Left kidney (tissue), 1 donor: ENCODE measurements at regions not wholly inside any gene's neighbourhood (a gene's known extent, or its start where the extent isn't known, plus 50 kb on each side); places are given as distances from the start of the nearest gene placed in this dataset.
"Not testable (repeated sequence)": the region's sequence is repeated elsewhere in the genome, so short reads cannot be mapped to it uniquely, and the experiment has no call there.

Experiments used
- DNase-seq: peaks from one replicate; pipeline ENCODE4 v3.0.0-alpha.2; 2013

DNA sequence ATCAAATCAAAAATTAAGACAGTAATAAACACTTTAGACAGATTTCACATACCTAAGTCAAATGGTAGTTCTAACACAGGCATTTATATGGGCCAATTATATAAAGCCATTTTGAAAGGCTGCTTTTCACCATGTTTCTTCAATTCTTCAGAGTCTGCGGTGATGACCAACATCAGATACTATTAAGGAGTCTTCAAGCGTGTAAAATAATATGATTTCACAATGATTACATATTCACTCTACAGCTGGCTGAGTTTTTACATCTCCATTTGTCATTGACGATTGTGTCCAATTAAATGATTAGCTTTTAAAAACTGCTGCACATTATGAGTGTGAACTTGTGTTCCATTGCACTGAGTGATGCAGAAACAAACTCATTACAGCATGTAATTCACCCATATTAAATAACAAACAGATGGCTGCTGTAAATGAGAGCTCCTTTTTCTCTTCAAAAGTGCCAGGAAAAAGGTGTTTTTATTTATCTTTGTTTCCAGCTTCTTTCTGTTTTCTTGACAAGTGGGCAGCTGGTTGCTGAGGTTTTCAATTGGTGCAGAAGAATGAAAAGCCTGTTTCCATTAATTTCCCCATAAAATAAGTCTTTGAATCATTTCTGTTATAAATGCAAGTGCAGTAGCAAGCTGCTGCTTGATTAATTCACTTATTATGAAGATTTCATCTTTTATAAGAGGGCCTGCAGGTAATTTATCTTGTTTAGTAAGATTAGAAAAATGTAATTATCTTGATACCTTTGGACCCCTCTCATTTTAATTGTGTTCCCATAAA is 676.1 kb upstream of the KLHL1 start:
- DNase-seq, result no peak

DNA sequence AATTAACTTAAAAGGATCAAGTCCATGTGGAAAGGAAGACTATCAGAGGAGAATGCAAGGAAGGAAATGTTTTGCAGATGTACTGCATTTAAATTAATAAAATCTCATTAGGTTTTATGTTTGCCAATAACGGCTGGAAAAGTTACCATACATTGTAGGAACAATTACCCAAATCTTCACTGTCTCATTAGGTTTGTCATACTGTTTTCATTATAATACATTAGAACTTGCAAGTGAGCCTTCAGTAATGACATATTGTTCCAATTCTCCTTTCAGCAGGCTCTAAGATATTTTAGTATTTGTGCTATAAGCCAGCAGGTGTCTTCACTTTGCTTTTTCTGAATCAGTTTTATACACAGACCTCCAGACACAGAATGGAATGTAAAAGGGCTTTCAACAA is 661.6 kb upstream of the KLHL1 start:
- DNase-seq, result no peak

DNA sequence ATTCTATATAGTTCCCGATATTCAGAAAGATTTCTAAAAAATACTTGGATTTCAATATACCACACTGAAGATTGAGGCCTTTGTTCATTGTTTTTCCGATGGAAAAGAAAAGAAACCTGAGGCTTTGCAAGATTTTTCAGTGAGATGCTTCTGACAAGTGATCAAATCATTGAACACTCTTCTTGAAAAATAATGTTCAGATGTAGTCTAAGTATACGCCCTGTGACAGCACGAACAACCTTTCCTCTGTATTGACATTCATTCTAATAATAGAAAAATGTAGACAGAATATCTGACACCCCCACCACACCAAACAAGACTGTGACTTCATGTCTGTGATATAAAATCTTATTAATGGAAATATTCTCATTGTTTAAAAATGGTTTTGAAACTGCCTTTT is 650.7 kb upstream of the KLHL1 start:
- DNase-seq, result no peak

DNA sequence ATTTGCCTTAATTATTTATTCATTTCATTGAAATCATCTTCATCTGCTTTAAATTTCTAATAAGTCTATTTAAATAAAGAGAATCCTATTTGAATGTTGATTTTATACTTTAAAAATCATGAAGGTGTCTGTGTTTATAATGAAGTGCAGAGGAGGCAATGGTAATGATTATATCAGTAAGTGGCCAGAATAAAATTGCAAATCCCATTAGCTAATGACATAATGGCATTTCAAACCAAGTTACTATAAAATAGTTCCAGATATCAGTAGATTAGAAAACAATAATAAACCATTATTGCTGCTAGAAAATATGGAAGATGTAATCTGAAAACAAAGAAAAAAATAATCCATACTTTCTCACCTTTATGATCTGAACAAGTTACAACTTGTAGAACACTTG is 647.8 kb upstream of the KLHL1 start:
- DNase-seq, result no peak

DNA sequence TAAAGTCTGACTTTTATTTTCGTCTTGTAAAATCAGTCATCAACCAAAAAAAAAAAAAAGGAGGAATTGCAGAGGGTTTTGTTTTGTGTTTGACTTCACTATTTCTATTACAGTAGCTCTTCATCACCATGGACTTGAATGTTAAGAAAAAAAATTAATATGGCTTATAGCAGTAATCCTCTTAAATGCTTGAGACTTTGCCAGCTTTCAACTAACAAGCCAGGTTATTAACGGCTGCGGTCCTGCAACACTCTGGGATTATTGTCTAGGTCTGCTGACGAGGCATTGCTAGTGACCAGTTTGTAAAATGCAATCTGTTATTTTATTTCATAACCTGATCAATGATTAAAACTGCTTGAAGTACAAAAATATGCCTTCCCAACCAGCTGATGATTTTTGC is 647.2 kb upstream of the KLHL1 start:
- no peak for DNase-seq

DNA sequence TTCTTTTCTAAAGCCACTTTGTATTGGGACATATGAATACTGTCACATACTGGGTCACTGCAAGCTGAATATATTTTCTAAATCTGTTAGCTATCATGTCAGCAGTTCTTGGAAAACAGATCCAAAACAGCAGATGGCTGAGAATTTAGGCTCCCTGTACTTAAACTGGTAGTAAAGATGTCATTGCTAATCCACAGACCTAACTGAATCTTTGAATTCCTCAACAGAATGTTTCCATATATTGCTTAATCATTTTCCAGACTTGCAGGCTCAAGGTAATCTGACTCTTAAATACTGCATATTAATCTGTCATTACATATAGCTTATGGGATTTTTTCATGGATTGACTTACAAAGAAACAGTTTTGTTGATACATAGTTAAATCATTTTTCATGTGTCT is 639.0 kb upstream of the KLHL1 start:
- DNase-seq, result peak; percentile 15

DNA sequence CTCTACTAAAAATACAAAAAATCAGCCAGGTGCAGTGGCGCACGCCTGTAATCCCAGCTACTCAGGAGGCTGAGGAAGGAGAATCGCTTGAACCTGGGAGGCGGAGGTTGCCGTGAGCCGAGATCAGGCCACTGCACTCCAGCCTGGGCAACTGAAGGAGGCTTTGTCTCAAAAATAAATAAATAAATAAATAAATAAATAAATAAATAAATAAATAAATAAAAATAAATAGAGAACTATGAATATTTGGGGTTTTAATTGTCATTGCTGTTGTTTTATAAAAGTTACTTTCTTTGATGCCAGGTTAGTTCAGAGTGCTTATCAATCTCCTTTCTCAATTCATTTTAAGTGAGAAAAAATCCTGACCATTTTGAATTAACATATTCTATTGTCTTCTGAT is 638.2 kb upstream of the KLHL1 start:
- DNase-seq, result not testable (repeated sequence)

DNA sequence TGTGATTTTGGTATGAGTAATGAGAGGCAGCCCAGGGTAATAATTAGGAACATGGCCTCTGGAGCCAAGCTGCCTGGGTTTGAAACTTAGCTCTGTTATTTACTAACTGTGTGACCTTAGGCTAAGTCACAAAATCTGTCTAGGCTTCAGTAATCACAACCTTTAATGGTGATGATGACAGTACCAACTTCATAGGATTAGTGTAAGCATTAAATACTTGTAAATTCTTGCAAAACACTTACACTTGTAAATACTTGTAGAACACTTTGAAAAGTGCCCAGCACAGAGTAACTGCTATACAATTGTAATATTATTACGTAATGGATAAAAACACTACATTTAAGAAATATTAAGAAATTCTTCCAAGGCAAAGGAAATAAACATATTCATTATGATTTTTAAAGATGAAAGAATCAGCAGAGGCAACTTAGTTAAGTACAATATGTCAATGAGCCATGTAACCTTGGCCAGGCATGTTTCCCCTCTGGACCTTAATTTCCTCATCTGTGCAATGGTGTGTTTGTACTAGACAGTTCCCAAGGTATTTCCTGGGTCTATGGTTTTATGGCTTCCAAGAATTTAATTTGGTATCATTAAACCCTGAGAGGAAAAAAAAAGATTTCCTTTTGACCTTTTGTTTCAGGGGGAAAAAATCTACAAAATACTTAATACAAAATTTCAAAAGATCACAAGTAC is 628.5 kb upstream of the KLHL1 start:
- no peak for DNase-seq

DNA sequence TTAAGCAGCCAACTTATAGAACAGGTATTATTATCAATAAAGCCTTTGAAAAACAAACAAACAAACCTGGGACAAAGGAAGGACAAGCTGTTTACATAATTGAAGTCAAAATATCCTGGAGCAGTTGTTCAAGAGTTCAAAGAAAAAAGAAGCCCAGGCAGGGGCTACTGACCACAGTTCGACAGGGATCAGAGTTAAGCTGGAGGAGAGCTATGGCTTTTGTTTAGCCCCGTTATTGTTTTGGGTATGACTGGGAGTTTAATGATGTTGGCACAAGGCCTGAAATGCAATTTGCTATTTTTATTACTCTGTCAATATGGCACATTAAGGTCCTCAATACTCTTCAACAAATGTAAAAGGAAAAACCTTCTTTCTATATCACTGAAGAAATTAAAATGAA is 624.4 kb upstream of the KLHL1 start:
- no peak for DNase-seq

DNA sequence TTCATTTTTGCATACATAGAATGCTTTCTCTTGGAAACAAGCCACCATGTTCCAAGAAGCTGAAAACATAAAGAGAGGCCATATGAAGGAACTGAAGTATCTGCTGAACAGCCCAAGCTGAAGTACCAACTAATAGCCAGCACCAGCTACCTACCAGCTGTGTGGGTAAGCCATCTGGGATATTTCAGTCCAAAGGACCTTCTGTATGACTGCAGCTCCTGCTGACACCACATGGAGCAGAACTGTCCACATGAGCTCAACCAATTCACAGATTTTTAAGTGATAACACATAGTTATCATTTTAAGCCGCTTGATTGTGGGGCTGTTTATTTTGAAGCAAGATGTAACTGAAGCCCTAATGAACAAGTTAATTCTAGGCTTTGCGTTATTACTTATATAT is 621.1 kb upstream of the KLHL1 start:
- DNase-seq, result no peak

DNA sequence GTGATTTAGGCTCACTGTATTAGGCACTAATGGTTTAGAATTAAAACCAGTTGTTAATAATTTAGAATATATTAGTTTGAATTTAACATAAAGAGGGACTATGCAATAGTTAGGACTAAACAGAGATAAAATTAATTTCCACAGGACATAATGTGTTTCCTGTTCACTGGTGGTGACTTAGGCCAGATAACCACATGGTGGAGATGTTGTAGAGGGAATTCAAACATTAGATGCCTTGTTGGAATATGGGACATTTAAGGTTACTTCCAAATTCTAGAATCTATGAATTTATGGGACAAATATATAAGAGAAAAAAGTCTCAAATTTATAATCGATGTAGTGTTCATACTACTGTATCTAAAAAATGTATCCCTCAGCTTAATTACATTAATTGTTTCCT is 615.5 kb upstream of the KLHL1 start:
- DNase-seq, result peak; percentile 13

DNA sequence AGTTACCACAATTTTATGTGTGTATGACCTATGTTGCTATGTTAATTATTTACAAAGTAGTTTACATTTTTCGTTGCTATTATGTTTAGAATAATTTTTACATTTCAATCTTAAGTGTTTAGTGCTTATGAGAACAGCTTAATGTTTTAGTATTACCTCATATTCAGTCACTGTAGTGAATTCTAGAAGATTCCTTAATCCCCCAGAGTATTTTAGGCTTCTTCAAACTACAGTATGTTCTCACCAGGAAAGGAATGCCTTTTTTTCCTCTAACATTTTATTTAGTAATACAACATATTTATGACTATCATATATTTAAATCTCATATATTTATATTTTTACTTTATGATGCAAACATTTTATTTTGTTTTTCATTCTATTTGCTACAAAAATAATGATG is 612.1 kb upstream of the KLHL1 start:
- DNase-seq, result no peak

DNA sequence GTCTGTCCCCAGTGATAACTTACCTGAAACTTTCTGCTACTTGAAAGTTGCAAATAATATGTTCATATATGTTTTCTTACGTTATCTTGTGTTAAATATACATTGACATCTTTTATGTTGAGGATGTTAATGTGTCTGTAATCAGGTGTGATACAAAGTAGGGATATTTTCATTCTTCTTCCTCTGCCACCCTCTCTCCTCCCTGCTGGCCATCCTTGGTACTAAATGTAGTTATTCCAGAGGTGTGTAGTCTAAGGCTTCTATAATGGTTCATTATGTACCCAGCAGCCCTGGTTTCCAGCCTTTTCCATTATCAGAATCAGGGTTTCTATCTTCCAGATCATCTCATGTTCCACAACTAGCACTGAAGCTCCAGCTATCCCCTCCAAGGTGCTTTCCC is 606.7 kb upstream of the KLHL1 start:
- no peak for DNase-seq

DNA sequence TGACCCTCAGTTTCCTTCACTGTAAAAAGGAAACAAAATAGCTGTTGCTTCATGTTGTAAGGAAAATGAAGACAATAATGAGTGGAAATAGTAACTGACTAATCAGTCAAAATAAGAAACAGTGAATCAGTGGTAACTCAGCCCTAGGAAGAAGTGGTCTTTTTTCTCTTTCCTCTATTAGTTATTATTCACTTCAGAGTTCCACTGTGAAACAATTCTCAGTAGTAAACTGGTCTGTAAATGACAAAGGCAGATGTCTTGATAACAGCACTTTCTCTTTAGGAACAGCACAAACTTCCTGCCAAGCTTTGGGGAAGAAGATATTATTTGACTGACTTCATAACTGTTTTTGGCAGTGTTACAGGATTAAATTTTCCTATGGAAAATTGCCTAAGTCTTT is 600.5 kb upstream of the KLHL1 start:
- no peak for DNase-seq

DNA sequence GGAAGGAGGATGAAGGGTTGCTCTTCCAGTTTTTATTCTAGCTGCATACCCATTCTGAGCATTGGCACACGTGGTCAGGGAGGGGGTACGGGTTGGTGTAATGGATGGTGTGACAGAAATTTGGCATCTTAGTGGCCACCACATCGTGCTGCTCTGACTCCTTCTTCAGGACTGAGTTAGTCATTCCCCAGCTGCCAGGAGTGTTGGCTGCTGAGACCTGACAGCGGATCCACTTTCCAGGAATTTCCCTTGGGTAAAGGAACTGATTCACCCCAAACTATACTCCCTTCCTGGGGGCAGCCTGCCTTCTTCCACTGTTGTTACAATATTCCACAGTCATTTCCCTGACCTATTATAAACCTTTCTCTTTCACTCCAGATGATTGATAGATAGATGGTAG is 595.5 kb upstream of the KLHL1 start:
- no peak for DNase-seq

DNA sequence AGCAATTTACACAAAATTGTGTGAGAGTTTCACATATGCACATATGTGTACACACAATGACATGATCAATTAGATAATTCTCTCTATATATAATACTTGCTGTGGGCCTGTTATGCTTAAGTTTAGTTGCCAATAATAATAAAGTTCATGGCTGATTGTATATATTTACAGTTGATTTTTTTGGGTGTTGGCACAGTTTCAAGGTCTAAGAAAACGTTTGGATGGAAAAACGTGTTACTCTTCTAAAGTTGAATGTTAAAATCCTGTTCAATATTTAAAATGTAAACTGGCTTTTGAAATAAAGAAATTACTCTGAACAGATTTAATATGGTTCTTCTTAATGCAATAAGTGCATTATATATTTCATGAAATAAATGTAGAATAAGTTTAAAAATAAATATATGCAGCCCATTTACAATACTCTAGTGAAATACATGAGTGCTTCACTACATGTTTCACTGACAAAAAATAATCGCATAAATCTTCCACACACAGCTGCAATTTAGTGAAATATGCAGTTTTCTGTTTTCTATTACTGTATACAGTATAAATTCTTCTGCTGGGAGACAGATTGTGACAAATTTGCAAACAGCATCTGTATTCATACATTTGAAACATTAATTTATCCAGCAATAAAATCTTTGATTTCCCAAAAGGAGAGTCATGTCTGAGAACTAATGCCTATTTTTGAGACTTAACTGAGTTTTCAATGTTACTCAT is 586.9 kb upstream of the KLHL1 start:
- DNase-seq, result no peak

DNA sequence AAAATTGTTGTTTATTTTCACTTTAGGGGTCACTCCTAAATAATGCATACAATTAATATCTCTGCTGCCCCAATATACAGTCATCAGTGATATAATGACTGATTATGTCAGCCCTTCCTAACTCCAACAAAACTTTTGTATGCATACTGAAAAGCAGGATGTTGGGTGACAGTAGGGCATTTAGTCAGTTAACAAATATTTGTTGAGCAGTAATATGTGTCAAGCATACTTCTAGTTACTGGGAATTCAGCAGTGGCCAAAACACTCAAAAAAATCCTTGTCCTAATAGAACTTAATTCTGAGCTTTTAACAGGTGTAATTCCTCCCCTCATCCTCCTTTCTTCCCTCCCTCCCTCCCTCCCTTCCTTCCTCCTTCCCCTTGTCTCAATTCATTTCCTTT is 560.7 kb upstream of the KLHL1 start:
- DNase-seq, result no peak

DNA sequence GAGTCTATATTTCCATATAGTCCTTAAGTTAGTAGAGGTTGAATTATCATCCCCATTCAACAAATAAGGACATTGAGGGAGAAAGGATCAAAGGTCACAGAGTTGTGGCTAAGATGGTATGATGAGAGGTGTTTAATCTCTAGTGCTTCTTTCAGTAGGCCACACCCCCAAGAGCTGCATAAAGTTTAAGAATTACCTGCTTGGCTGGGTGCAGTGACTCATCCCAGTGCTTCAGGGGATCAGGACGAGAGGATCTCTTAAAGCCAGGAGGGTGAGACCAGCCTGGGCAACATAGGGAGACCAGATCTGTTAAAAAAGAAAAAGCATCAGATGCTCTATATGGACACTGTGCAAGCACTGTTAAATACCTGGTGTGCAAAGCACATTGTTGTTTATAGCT is 560.0 kb upstream of the KLHL1 start:
- DNase-seq, result no peak

DNA sequence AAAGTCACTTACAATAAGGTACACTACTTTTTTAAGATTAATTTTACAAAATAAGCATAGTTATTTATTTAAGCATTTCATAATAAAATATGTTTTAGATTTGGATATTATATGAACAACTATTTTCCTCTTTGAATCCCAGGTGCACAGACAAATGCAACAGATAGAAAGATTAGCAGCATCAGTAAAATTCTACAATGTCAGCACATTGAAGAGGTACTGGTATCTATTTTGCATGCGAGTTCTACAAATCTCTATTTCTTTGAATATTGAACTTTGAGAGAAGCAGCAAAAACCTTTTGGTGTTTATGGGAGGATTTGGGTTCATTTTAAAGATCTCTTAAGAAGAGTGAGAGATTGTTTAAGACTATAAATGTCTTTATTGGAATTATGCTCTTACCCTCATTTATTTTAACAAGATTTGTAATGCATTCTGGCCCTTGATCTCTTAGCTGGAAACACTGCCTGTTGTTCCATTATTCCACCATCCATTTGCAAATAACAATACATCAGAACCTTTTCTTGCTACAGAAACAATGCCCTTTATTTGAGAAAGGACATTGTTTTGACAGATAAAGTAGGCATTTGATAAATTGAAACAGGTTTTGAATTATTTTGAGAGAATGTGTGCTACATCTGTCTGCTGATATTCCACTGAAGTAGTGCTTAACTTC is 558.8 kb upstream of the KLHL1 start:
- no peak for DNase-seq

DNA sequence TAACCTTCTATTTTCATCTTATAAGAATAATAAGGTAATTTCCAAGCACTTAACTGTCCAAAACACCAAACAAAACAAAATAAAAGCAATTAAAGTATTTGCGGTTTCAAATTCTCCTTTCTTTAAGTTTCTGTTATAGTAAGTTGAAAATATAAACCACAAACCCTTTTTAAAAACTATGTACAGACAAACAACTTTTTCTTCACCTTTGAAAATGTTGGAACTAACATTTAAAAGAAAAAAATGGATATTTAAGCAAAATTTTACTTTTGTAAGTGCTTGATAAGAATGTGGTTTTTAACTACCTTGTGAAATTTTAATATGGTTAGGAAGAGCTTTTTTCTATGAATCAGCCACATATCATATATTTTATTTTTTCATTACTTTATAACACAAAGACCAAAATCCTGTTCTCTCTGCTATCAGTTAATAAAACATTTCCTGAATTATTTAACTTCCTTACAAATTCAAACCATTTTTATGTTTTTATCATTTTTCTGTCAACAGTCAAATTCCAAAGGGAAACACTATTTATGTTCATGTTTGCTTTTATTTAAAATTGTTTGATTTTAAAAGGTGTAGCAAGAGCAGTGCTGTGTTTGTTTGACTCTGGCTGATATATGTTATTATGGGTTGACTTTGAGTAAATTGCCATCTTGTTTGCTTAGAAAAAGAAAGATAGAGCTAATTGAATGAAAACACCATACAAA is 554.1 kb upstream of the KLHL1 start:
- DNase-seq, result no peak

DNA sequence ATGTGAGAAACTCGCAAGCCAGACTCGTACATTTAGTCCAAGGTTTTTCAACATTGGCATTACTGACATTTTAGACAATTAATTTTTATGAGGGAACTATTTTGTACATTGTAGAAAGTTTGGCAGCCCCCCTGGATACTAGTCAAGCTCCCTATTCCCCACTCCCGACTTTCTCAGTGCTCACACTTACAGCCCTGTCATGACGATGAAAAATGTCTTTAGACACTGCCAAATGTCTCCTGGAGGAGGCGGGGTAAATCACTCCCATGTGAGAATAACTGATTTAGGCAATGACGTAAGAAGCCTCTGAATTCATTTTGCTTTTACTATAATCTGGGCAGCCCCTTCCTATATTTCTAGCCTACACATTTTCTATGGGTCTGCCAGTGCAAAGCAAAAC is 535.8 kb upstream of the KLHL1 start:
- DNase-seq, result no peak

DNA sequence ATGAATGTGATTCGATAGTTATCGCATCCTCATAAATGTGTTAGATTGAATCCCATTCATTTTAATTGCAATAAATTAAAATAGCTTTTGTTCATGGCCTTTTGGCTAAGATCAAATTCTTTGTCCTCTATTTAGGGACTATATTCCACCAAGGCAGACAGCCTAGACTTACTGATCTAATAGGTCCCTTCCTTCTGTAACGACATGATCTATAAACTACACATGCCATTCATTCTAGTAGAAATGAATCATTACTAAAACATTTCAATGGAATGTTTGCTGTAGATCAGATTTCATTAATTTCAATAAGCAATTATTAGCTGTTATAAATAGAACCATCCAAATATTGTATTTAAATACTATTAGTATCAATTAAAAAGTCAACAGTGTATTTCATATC is 526.6 kb upstream of the KLHL1 start:
- no peak for DNase-seq
